NT2/D1 (cell line): ENCODE measurements at regions not wholly inside any gene's neighbourhood (a gene's known extent, or its start where the extent isn't known, plus 50 kb on each side); places are given as distances from the start of the nearest gene placed in this dataset.

Experiments
- DNase-seq: peaks from one replicate; pipeline ENCODE4 v3.0.0-alpha.2; 2011; ENCODE audit warnings: low read depth, low spot score
- H3K27me3 ChIP-seq: 2 replicates; pipeline ENCODE4 v1.6.0; 2011; ENCODE audit warnings: mild to moderate bottlenecking; ENCODE audit not compliant: insufficient read length, insufficient read depth
- H3K36me3 ChIP-seq: 2 replicates; pipeline ENCODE4 v1.6.1; 2011; ENCODE audit warnings: mild to moderate bottlenecking, low read length, mixed read lengths; ENCODE audit not compliant: insufficient read depth, insufficient read length
- H3K4me1 ChIP-seq: 2 replicates; pipeline ENCODE4 v1.5.1; 2011; ENCODE audit not compliant: insufficient read depth, insufficient read length
- H3K4me3 ChIP-seq: 2 replicates; pipeline ENCODE4 v1.5.1; 2011; ENCODE audit warnings: low read depth; ENCODE audit not compliant: insufficient read length
- H3K9ac ChIP-seq: 2 replicates; pipeline ENCODE4 v1.6.0; 2011; ENCODE audit warnings: low read depth; ENCODE audit not compliant: insufficient read length
- H3K9me3 ChIP-seq: 2 replicates; pipeline ENCODE4 v1.5.1; 2011; ENCODE audit warnings: mild to moderate bottlenecking, low read length; ENCODE audit not compliant: insufficient read depth
- SUZ12 ChIP-seq: IDR thresholded peaks from 2 replicates; pipeline ENCODE4 v1.6.1; 2011; ENCODE audit not compliant: insufficient read length, insufficient read depth; ENCODE audit errors: extremely low read depth
- YY1 ChIP-seq: IDR thresholded peaks from 2 replicates; pipeline ENCODE4 v1.6.1; 2011; ENCODE audit not compliant: insufficient read length, insufficient read depth
- ZNF274 ChIP-seq: IDR thresholded peaks from 2 replicates; pipeline ENCODE4 v1.6.1; 2011; ENCODE audit warnings: mild to moderate bottlenecking, low read depth, low read length

- TF ChIP-seq ZNF274 (no peak), SUZ12 (no peak), YY1 (no peak)
- DNase-seq, result no peak
Observed at GRCh38 chr10:84701370-84701720, 373.0 kb downstream of the CCSER2 start.

GRCh38 chr10:84704101-84704500 lies 375.7 kb downstream of the CCSER2 start:
- no peak for DNase-seq
- Histone ChIP-seq H3K36me3 (no peaks in the 10 kb centered on the region), H3K27me3 (no peaks in the 10 kb centered on the region), H3K9me3 (no peaks in the 10 kb centered on the region), H3K4me1 (peaks cover 2% of the 10 kb centered on the region), H3K9ac (no peak overlapping the region), H3K4me3 (no peak overlapping the region)
- no peak for TF ChIP-seq YY1
- TF ChIP-seq ZNF274, result no peak
- no peak for TF ChIP-seq SUZ12

More at GRCh38 chr10:84701370-84701720, 373.0 kb downstream of the CCSER2 start:
- H3K4me3 ChIP-seq, result no peak overlapping the region
- no peaks in the 10 kb centered on the region for H3K36me3 ChIP-seq
- H3K27me3 ChIP-seq, result no peaks in the 10 kb centered on the region
- peaks cover 2% of the 10 kb centered on the region for H3K4me1 ChIP-seq
- no peak overlapping the region for H3K9ac ChIP-seq
- H3K9me3 ChIP-seq, result no peaks in the 10 kb centered on the region

- Histone ChIP-seq H3K4me3 (no peak overlapping the region), H3K27me3 (no peaks in the 10 kb centered on the region), H3K4me1 (peaks cover 2% of the 10 kb centered on the region), H3K9ac (no peak overlapping the region), H3K36me3 (no peaks in the 10 kb centered on the region), H3K9me3 (no peaks in the 10 kb centered on the region)
- no peak for TF ChIP-seq YY1
- TF ChIP-seq ZNF274, result no peak
- no peak for TF ChIP-seq SUZ12
- no peak for DNase-seq
Observed at GRCh38 chr10:84706431-84706830, 378.0 kb downstream of the CCSER2 start.

GRCh38 chr10:84706875-84707274 lies 378.5 kb downstream of the CCSER2 start:
- H3K36me3 ChIP-seq, result no peaks in the 10 kb centered on the region
- H3K9ac ChIP-seq, result no peak overlapping the region
- DNase-seq, result no peak
- no peak for TF ChIP-seq SUZ12
- no peak for TF ChIP-seq YY1
- no peak for TF ChIP-seq ZNF274
- H3K9me3 ChIP-seq, result no peaks in the 10 kb centered on the region
- no peak overlapping the region for H3K4me3 ChIP-seq
- peaks cover 2% of the 10 kb centered on the region for H3K4me1 ChIP-seq
- H3K27me3 ChIP-seq, result no peaks in the 10 kb centered on the region

- no peaks in the 10 kb centered on the region for H3K36me3 ChIP-seq
- no peak overlapping the region for H3K9ac ChIP-seq
- no peaks in the 10 kb centered on the region for H3K27me3 ChIP-seq
- TF ChIP-seq ZNF274 (no peak), SUZ12 (no peak), YY1 (no peak)
- H3K4me3 ChIP-seq, result no peak overlapping the region
- H3K9me3 ChIP-seq, result no peaks in the 10 kb centered on the region
- DNase-seq, result peak; percentile 49
- H3K4me1 ChIP-seq, result no peaks in the 10 kb centered on the region
Observed at GRCh38 chr10:84715911-84716310, 387.5 kb downstream of the CCSER2 start.

GRCh38 chr10:84718877-84719616 lies 390.7 kb downstream of the CCSER2 start:
- H3K27me3 ChIP-seq, result no peaks in the 10 kb centered on the region
- no peak overlapping the region for H3K4me3 ChIP-seq
- no peak for DNase-seq
- no peaks in the 10 kb centered on the region for H3K9me3 ChIP-seq
- no peak overlapping the region for H3K9ac ChIP-seq
- no peak for TF ChIP-seq ZNF274
- no peaks in the 10 kb centered on the region for H3K36me3 ChIP-seq
- H3K4me1 ChIP-seq, result no peaks in the 10 kb centered on the region

- Histone ChIP-seq H3K9ac (no peak overlapping the region), H3K4me1 (no peaks in the 10 kb centered on the region), H3K27me3 (no peaks in the 10 kb centered on the region), H3K36me3 (no peaks in the 10 kb centered on the region), H3K4me3 (no peak overlapping the region), H3K9me3 (no peaks in the 10 kb centered on the region)
- TF ChIP-seq ZNF274 (no peak), YY1 (no peak), SUZ12 (no peak)
- DNase-seq, result no peak
Observed at GRCh38 chr10:84719687-84720086, 391.3 kb downstream of the CCSER2 start.
